ENCODE measurements at regions not wholly inside any gene's neighbourhood (a gene's known extent, or its start where the extent isn't known, plus 50 kb on each side); places are given as distances from the start of the nearest gene placed in this dataset.

DNA sequence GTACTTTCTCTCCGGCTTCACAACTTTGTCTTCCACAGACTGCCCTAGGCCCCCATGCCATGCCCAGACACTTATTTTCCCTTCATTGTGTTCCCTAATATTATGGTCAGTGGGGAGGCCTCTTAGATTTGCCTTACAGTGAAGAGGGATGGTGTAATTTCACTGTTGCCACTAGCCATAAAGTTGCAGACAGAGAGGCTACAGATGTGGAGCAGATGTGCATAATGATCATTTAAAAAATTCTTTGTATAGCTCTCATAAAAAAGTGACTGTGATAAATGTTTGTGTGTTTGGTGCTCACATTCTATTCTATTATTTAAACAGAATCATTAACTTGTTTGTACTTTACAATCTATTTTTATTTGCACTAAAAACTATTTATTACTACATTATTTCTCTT lies 67.5 kb upstream of the FN1 start:
- no peak for FAIRE-seq
- 92% methylated on average over 1 of the region's 1 CpG for WGBS (ENCODE audit: insufficient coverage, insufficient replicate concordance, low lambda C conversion rate, missing lambda C conversion rate)
- Histone ChIP-seq H3K4me1 (ENCODE audit: control insufficient read depth, insufficient read depth, low read length) (no peaks in the 10 kb centered on the region), H4K20me1 (ENCODE audit: control insufficient read depth, insufficient read depth) (no peaks in the 10 kb centered on the region), H3K27ac (ENCODE audit: control insufficient read depth, insufficient read depth) (no peak overlapping the region), H2AFZ (ENCODE audit: control insufficient read depth, low read depth, low read length) (no peak overlapping the region), H3K36me3 (ENCODE audit: control insufficient read depth in 2 of 2, insufficient read depth in 2 of 2, low read length in 1 of 2) (no peaks in the 10 kb centered on the region), H3K4me2 (ENCODE audit: control insufficient read depth, insufficient read depth) (no peak overlapping the region), H3K79me2 (ENCODE audit: control insufficient read depth, insufficient read depth, low read length) (no peaks in the 10 kb centered on the region), H3K4me3 (no peak overlapping the region), H3K27me3 (replicated peaks in 1 of 2; ENCODE audit: control insufficient read depth in 2 of 2, insufficient read depth in 2 of 2, low read length in 1 of 2) (no peaks in the 10 kb centered on the region), H3K9ac (ENCODE audit: control insufficient read depth, insufficient read depth, low read length) (no peak overlapping the region), H3K9me3 (replicated peaks; ENCODE audit: control insufficient read depth, insufficient read depth, low read length) (no peaks in the 10 kb centered on the region)
- SMC1A ChIA-PET (ENCODE audit: uncharacterized antibody, unreplicated experiment), result no interaction called here
- in situ Hi-C loops (cut with MboI) (no loop called here), intact Hi-C loops (cut with micrococcal nuclease; ENCODE audit: unreplicated experiment) (no loop called here)
- BruUV-seq (replicated peaks), result no TSS peak
- RAD21 ChIA-PET (ENCODE audit: unreplicated experiment), result no interaction called here
- DNase-seq (ENCODE audit: low read depth, low spot score), result no peak
- no peak for ATAC-seq
- CTCF ChIA-PET, result no interaction called here
- POLR2A ChIA-PET, result no interaction called here
- no peak for TF ChIP-seq PML (IDR thresholded peaks at IDR 0.05; ENCODE audit: low read length)
- no peak for TF ChIP-seq BHLHE40 (IDR thresholded peaks at IDR 0.05; ENCODE audit: borderline replicate concordance in 1 of 2, low read depth in 2 of 2, low read length in 1 of 2)
- TF ChIP-seq, protein P1, sequence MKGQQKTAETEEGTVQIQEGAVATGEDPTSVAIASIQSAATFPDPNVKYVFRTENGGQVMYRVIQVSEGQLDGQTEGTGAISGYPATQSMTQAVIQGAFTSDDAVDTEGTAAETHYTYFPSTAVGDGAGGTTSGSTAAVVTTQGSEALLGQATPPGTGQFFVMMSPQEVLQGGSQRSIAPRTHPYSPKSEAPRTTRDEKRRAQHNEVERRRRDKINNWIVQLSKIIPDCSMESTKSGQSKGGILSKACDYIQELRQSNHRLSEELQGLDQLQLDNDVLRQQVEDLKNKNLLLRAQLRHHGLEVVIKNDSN (IDR thresholded peaks at IDR 0.05; ENCODE audit: borderline replicate concordance, extremely low read length, insufficient read depth, low read depth, low read length), result no peak
- no peak for TF ChIP-seq BCL11A (IDR thresholded peaks at IDR 0.05; ENCODE audit: low read depth, low read length)
- TF ChIP-seq RB1 (IDR thresholded peaks at IDR 0.05; ENCODE audit: borderline replicate concordance), result no peak
- TF ChIP-seq HDGF (IDR thresholded peaks at IDR 0.05), result no peak
- no peak for TF ChIP-seq SRF (IDR thresholded peaks at IDR 0.05; ENCODE audit: low read depth in 2 of 2, low read length in 2 of 2)
- TF ChIP-seq, protein P2, sequence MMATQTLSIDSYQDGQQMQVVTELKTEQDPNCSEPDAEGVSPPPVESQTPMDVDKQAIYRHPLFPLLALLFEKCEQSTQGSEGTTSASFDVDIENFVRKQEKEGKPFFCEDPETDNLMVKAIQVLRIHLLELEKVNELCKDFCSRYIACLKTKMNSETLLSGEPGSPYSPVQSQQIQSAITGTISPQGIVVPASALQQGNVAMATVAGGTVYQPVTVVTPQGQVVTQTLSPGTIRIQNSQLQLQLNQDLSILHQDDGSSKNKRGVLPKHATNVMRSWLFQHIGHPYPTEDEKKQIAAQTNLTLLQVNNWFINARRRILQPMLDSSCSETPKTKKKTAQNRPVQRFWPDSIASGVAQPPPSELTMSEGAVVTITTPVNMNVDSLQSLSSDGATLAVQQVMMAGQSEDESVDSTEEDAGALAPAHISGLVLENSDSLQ (IDR thresholded peaks at IDR 0.05), result no peak
- TF ChIP-seq YBX1 (IDR thresholded peaks at IDR 0.05), result no peak
- no peak for TF ChIP-seq ETV6 (conservative IDR thresholded peaks at IDR 0.05 in 1 of 2, IDR thresholded peaks at IDR 0.05 in 1 of 2; ENCODE audit: borderline replicate concordance in 1 of 2, low read depth in 1 of 2)
- no peak for TF ChIP-seq PAX8 (IDR thresholded peaks at IDR 0.05)
- TF ChIP-seq ESRRA (IDR thresholded peaks at IDR 0.05; ENCODE audit: low read length), result no peak
- no peak for TF ChIP-seq SMAD5 (IDR thresholded peaks at IDR 0.05; ENCODE audit: low read depth)
- TF ChIP-seq ZNF207 (IDR thresholded peaks at IDR 0.05; ENCODE audit: borderline replicate concordance), result no peak
- TF ChIP-seq NFYA (IDR thresholded peaks at IDR 0.05; ENCODE audit: borderline replicate concordance, low read depth, low read length), result no peak
- TF ChIP-seq, protein P3, sequence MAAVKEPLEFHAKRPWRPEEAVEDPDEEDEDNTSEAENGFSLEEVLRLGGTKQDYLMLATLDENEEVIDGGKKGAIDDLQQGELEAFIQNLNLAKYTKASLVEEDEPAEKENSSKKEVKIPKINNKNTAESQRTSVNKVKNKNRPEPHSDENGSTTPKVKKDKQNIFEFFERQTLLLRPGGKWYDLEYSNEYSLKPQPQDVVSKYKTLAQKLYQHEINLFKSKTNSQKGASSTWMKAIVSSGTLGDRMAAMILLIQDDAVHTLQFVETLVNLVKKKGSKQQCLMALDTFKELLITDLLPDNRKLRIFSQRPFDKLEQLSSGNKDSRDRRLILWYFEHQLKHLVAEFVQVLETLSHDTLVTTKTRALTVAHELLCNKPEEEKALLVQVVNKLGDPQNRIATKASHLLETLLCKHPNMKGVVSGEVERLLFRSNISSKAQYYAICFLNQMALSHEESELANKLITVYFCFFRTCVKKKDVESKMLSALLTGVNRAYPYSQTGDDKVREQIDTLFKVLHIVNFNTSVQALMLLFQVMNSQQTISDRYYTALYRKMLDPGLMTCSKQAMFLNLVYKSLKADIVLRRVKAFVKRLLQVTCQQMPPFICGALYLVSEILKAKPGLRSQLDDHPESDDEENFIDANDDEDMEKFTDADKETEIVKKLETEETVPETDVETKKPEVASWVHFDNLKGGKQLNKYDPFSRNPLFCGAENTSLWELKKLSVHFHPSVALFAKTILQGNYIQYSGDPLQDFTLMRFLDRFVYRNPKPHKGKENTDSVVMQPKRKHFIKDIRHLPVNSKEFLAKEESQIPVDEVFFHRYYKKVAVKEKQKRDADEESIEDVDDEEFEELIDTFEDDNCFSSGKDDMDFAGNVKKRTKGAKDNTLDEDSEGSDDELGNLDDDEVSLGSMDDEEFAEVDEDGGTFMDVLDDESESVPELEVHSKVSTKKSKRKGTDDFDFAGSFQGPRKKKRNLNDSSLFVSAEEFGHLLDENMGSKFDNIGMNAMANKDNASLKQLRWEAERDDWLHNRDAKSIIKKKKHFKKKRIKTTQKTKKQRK (IDR thresholded peaks at IDR 0.05; ENCODE audit: low read depth, low read length), result no peak
- TF ChIP-seq, protein P4, sequence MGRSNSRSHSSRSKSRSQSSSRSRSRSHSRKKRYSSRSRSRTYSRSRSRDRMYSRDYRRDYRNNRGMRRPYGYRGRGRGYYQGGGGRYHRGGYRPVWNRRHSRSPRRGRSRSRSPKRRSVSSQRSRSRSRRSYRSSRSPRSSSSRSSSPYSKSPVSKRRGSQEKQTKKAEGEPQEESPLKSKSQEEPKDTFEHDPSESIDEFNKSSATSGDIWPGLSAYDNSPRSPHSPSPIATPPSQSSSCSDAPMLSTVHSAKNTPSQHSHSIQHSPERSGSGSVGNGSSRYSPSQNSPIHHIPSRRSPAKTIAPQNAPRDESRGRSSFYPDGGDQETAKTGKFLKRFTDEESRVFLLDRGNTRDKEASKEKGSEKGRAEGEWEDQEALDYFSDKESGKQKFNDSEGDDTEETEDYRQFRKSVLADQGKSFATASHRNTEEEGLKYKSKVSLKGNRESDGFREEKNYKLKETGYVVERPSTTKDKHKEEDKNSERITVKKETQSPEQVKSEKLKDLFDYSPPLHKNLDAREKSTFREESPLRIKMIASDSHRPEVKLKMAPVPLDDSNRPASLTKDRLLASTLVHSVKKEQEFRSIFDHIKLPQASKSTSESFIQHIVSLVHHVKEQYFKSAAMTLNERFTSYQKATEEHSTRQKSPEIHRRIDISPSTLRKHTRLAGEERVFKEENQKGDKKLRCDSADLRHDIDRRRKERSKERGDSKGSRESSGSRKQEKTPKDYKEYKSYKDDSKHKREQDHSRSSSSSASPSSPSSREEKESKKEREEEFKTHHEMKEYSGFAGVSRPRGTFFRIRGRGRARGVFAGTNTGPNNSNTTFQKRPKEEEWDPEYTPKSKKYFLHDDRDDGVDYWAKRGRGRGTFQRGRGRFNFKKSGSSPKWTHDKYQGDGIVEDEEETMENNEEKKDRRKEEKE (IDR thresholded peaks at IDR 0.05), result no peak
- TF ChIP-seq MXI1 (IDR thresholded peaks at IDR 0.05; ENCODE audit: low read depth, low read length), result no peak
